DND-41 (cell line): ENCODE measurements at regions not wholly inside any gene's neighbourhood (a gene's known extent, or its start where the extent isn't known, plus 50 kb on each side); places are given as distances from the start of the nearest gene placed in this dataset.

Experiments used
- ATAC-seq: fragments of 200-7000 bp; cut with Tn5 transposase; 3 replicates; pipeline ENCODE4 v1.9.1; 2021; ENCODE audit warnings: low read depth; ENCODE audit not compliant: insufficient read depth
- DNase-seq: peaks from one replicate; pipeline ENCODE4 v3.0.0-alpha.2; 2020
- H2AFZ ChIP-seq: 2 replicates; pipeline ENCODE4 v1.6.0; 2012; ENCODE audit warnings: low read depth, low read length
- H3K27ac ChIP-seq: 2 replicates; pipeline ENCODE4 v1.5.1; 2012; ENCODE audit warnings: low read length, inconsistent platforms
- H3K27me3 ChIP-seq: fragments of 200-600 bp; sonication (generic); 2 replicates; pipeline ENCODE4 v1.6.0; 2012; ENCODE audit warnings: low read length, mild to moderate bottlenecking, inconsistent platforms; ENCODE audit not compliant: insufficient read depth, poor library complexity
- H3K36me3 ChIP-seq: 2 replicates; pipeline ENCODE4 v1.5.1; 2012; ENCODE audit warnings: low read length, inconsistent platforms; ENCODE audit not compliant: insufficient read depth
- H3K4me1 ChIP-seq: 2 replicates; pipeline ENCODE4 v1.5.1; 2012; ENCODE audit warnings: mild to moderate bottlenecking, low read length; ENCODE audit not compliant: insufficient read depth
- H3K4me2 ChIP-seq: 2 replicates; pipeline ENCODE4 v1.6.0; 2012; ENCODE audit warnings: mild to moderate bottlenecking, moderate library complexity, low read length, inconsistent platforms; ENCODE audit not compliant: insufficient read depth
- H3K4me3 ChIP-seq, 2 experiments: fragments of 200-600 bp in 1 of 2; shearing (Covaris generic) in 1 of 2; 2 replicates each; pipeline ENCODE4 v1.5.1; 2012 to 2016; ENCODE audit warnings: inconsistent platforms in 2 of 2, low read length in 2 of 2, mild to moderate bottlenecking in 2 of 2, low read depth in 1 of 2, moderate library complexity in 1 of 2
- H3K79me2 ChIP-seq: 2 replicates; pipeline ENCODE4 v1.6.0; 2012; ENCODE audit warnings: low read length, inconsistent platforms; ENCODE audit not compliant: insufficient read depth
- H3K9ac ChIP-seq: 2 replicates; pipeline ENCODE4 v1.6.0; 2012; ENCODE audit warnings: low read depth, mild to moderate bottlenecking, inconsistent platforms, low read length, moderate library complexity
- H3K9me3 ChIP-seq: 2 replicates; pipeline ENCODE4 v1.5.1; 2012; ENCODE audit warnings: low read length, moderate library complexity, mild to moderate bottlenecking, inconsistent platforms; ENCODE audit not compliant: insufficient read depth, severe bottlenecking
- H4K20me1 ChIP-seq: 2 replicates; pipeline ENCODE4 v1.6.0; 2012; ENCODE audit warnings: low read length; ENCODE audit not compliant: insufficient read depth
- CTCF ChIP-seq: IDR thresholded peaks from 2 replicates; pipeline ENCODE4 v1.5.1; 2012; ENCODE audit warnings: borderline replicate concordance, low read length, moderate library complexity, mild to moderate bottlenecking; ENCODE audit not compliant: poor library complexity, severe bottlenecking; ENCODE audit errors: extremely low read depth
- EZH2 ChIP-seq: IDR thresholded peaks from 3 replicates; pipeline ENCODE4 v1.6.1; 2012; ENCODE audit warnings: borderline replicate concordance, low read depth, mild to moderate bottlenecking, moderate library complexity, low read length, inconsistent platforms; ENCODE audit not compliant: severe bottlenecking

- no peak overlapping the region for H3K9ac ChIP-seq
- H3K9me3 ChIP-seq: no peaks in the 10 kb centered on the region
- no peak overlapping the region for H3K4me3 ChIP-seq
- peaks cover 12% of the 10 kb centered on the region for H3K27me3 ChIP-seq
- ATAC-seq: no peak
- no peaks in the 10 kb centered on the region for H3K36me3 ChIP-seq
- DNase-seq: no peak
- H3K4me2 ChIP-seq: no peak overlapping the region
- TF ChIP-seq EZH2 (no peak), CTCF (no peak)
- H4K20me1 ChIP-seq: no peaks in the 10 kb centered on the region
- H2AFZ ChIP-seq: no peak overlapping the region
- no peak overlapping the region for H3K27ac ChIP-seq
- no peaks in the 10 kb centered on the region for H3K79me2 ChIP-seq
- H3K4me1 ChIP-seq: no peaks in the 10 kb centered on the region
These were observed 191.6 kb downstream of the TEX36 start for GRCh38 chr10:125491381-125491780.

DNA sequence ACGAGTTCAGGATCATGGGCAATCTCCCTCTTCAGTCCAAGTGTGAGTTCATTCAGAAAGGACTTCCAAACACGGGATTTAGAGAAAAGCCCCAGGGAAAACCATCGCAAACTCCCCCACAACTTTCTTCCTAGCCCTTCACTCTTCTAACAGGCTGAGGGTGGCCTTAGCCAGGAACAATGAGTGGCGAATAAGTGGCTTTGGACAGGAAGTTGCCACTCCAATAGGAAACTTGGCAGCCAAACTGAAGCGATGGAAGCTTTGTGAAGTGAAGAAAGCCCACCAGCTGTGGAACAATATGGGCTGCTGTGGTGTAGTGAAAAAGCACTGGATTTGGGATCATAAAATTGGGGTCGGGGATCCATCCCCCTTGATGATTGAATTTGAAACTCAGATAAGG, 193.2 kb downstream of the TEX36 start:
- ATAC-seq: no peak
- Histone ChIP-seq H3K4me3 (no peak overlapping the region), H3K27me3 (peaks cover 16% of the 10 kb centered on the region), H3K4me1 (no peaks in the 10 kb centered on the region), H4K20me1 (no peaks in the 10 kb centered on the region), H3K4me2 (no peak overlapping the region), H2AFZ (no peak overlapping the region), H3K79me2 (no peaks in the 10 kb centered on the region), H3K27ac (no peak overlapping the region), H3K36me3 (no peaks in the 10 kb centered on the region), H3K9me3 (no peaks in the 10 kb centered on the region), H3K9ac (no peak overlapping the region)
- no peak for TF ChIP-seq CTCF
- no peak for TF ChIP-seq EZH2
- DNase-seq: no peak

- no peak for ATAC-seq
- H4K20me1 ChIP-seq: no peaks in the 10 kb centered on the region
- H3K36me3 ChIP-seq: no peaks in the 10 kb centered on the region
- H3K4me3 ChIP-seq: no peak overlapping the region
- no peak overlapping the region for H3K9ac ChIP-seq
- H2AFZ ChIP-seq: no peak overlapping the region
- no peak overlapping the region for H3K4me2 ChIP-seq
- DNase-seq: no peak
- no peaks in the 10 kb centered on the region for H3K9me3 ChIP-seq
- no peak overlapping the region for H3K27ac ChIP-seq
- H3K79me2 ChIP-seq: no peaks in the 10 kb centered on the region
- H3K27me3 ChIP-seq: peaks cover 11% of the 10 kb centered on the region
- TF ChIP-seq CTCF (no peak), EZH2 (no peak)
- H3K4me1 ChIP-seq: no peaks in the 10 kb centered on the region
These were observed 197.3 kb downstream of the TEX36 start for GRCh38 chr10:125485665-125486064.
